Spleen (tissue), 7 donors: ENCODE measurements at regions not wholly inside any gene's neighbourhood (a gene's known extent, or its start where the extent isn't known, plus 50 kb on each side); places are given as distances from the start of the nearest gene placed in this dataset.

ENCODE experiments used
- POLR2A ChIP-seq, 3 donors: fragments of 450-650 bp; IDR thresholded peaks; one replicate each; pipeline ENCODE4 v1.5.1; 2017; ENCODE audit warnings: antibody characterized with exemption in 3 of 3, mild to moderate bottlenecking in 1 of 3
- TF ChIP-seq, protein P1 (sequence below), 11 experiments: fragments of 200-600 bp in 7 of 11; fragments of 450-650 bp in 4 of 11; sonication (generic) in 4 of 11; IDR thresholded peaks in 8 of 11; conservative IDR thresholded peaks in 3 of 11; 1 replicate in 7 of 11; 2 replicates in 4 of 11; pipeline versions ENCODE4 v1.4.0 to v1.8.0; 2016 to 2021; ENCODE audit warnings: antibody characterized with exemption in 11 of 11, inconsistent platforms in 4 of 11, mild to moderate bottlenecking in 1 of 11
- donor health status: DM: no; HTN: no; CAD: no; lungs with moderate emphysema.
- donor health status: DM: no; HTN: no; CAD: no.
- donor health status: DM: no; HTN: no; CAD: no.

DNA sequence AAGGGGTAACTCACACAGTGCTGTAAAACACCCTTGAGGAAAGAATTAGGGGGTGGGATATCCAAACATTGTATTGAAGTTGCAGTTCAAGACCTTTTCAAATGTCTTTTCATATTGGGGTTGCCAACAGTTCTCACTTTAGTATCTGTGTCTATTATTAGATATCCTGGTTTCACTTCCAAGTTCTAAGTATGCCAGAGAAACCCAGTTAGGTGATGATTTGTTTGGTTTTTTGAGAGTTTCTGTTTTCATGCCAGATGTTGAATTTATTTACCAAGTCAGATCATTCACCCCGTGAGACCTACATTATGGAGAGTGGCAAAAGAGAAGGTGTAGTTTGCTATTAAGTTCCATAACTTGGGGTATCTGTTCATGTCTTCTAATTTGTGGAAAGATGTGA is 64.5 kb downstream of the C9orf152 start:
- TF ChIP-seq, protein P1, sequence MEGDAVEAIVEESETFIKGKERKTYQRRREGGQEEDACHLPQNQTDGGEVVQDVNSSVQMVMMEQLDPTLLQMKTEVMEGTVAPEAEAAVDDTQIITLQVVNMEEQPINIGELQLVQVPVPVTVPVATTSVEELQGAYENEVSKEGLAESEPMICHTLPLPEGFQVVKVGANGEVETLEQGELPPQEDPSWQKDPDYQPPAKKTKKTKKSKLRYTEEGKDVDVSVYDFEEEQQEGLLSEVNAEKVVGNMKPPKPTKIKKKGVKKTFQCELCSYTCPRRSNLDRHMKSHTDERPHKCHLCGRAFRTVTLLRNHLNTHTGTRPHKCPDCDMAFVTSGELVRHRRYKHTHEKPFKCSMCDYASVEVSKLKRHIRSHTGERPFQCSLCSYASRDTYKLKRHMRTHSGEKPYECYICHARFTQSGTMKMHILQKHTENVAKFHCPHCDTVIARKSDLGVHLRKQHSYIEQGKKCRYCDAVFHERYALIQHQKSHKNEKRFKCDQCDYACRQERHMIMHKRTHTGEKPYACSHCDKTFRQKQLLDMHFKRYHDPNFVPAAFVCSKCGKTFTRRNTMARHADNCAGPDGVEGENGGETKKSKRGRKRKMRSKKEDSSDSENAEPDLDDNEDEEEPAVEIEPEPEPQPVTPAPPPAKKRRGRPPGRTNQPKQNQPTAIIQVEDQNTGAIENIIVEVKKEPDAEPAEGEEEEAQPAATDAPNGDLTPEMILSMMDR (IDR thresholded peaks at IDR 0.05 in 8 of 11, conservative IDR thresholded peaks at IDR 0.05 in 3 of 11), result no peak
- no peak for TF ChIP-seq POLR2A (IDR thresholded peaks at IDR 0.05)
